GM23338 (cell line): ENCODE measurements at regions not wholly inside any gene's neighbourhood (a gene's known extent, or its start where the extent isn't known, plus 50 kb on each side); places are given as distances from the start of the nearest gene placed in this dataset.

ENCODE experiments used
- ATAC-seq: fragments of 200-7000 bp; cut with Tn5 transposase; 3 replicates; pipeline ENCODE4 v1.9.1; 2020
- DNase-seq: peaks from one replicate; pipeline ENCODE4 v3.0.0-alpha.2; 2015; ENCODE audit warnings: low spot score
- H2AFZ ChIP-seq: fragments of 200-600 bp; sonication (generic); 2 replicates; pipeline ENCODE4 v1.8.0; 2016; ENCODE audit warnings: antibody characterized with exemption, mild to moderate bottlenecking, moderate library complexity
- H3F3A ChIP-seq: fragments of 200-600 bp; sonication (generic); replicated peaks from 2 replicates; pipeline ENCODE4 v1.8.0; 2017; ENCODE audit warnings: antibody characterized with exemption, mixed run types, low read depth
- H3K27ac ChIP-seq: fragments of 200-600 bp; sonication (generic); 2 replicates; pipeline ENCODE4 v1.6.1; 2016; ENCODE audit warnings: low read depth
- H3K27me3 ChIP-seq: fragments of 200-600 bp; sonication (generic); 2 replicates; pipeline ENCODE4 v1.8.0; 2016; ENCODE audit warnings: mild to moderate bottlenecking, mixed run types, moderate library complexity; ENCODE audit not compliant: insufficient read depth
- H3K36me3 ChIP-seq: fragments of 200-600 bp; sonication (generic); 2 replicates; pipeline ENCODE4 v1.8.0; 2016; ENCODE audit warnings: mild to moderate bottlenecking; ENCODE audit not compliant: insufficient read depth
- H3K4me1 ChIP-seq: fragments of 200-600 bp; sonication (generic); 2 replicates; pipeline ENCODE4 v1.8.0; 2016; ENCODE audit warnings: mild to moderate bottlenecking, moderate library complexity; ENCODE audit not compliant: insufficient read depth
- H3K4me2 ChIP-seq: fragments of 200-600 bp; sonication (generic); 2 replicates; pipeline ENCODE4 v1.7.1; 2017; ENCODE audit warnings: mixed run types
- H3K4me3 ChIP-seq: fragments of 200-600 bp; sonication (generic); 2 replicates; pipeline ENCODE4 v1.6.1; 2016; ENCODE audit warnings: mixed run types
- H3K79me2 ChIP-seq: fragments of 200-600 bp; sonication (generic); replicated peaks from 2 replicates; pipeline ENCODE4 v1.8.0; 2017; ENCODE audit warnings: mild to moderate bottlenecking; ENCODE audit not compliant: insufficient read depth
- H3K9me2 ChIP-seq: fragments of 200-600 bp; sonication (generic); 2 replicates; pipeline ENCODE4 v1.8.0; 2017; ENCODE audit not compliant: insufficient read depth
- H4K20me1 ChIP-seq: fragments of 200-600 bp; sonication (generic); replicated peaks from 2 replicates; pipeline ENCODE4 v1.8.0; 2017; ENCODE audit warnings: mild to moderate bottlenecking; ENCODE audit not compliant: insufficient read depth
- H3K27ac Mint-ChIP-seq: 2 replicates; pipeline ENCODE4 v1.8.0; 2020; ENCODE audit warnings: inconsistent platforms, mild to moderate bottlenecking, moderate library complexity, mixed read lengths
- H3K27me3 Mint-ChIP-seq: 3 replicates; pipeline ENCODE4 v1.8.0; 2022; ENCODE audit warnings: low read depth, mild to moderate bottlenecking, moderate library complexity, mixed read lengths, inconsistent platforms; ENCODE audit not compliant: insufficient read depth, poor library complexity
- H3K36me3 Mint-ChIP-seq: 3 replicates; pipeline ENCODE4 v1.8.0; 2021; ENCODE audit warnings: low read depth, mild to moderate bottlenecking, inconsistent platforms, moderate library complexity, mixed read lengths
- H3K4me1 Mint-ChIP-seq: 3 replicates; pipeline ENCODE4 v1.8.0; 2020; ENCODE audit warnings: mild to moderate bottlenecking, inconsistent platforms, mixed read lengths
- H3K4me3 Mint-ChIP-seq: 3 replicates; pipeline ENCODE4 v1.8.0; 2021; ENCODE audit warnings: moderate library complexity, mild to moderate bottlenecking, inconsistent platforms, mixed read lengths
- H3K9me3 Mint-ChIP-seq: 3 replicates; pipeline ENCODE4 v1.8.0; 2020; ENCODE audit warnings: moderate library complexity, mild to moderate bottlenecking, inconsistent platforms, mixed read lengths
- CREB1 ChIP-seq: fragments of 250-450 bp; sonication (Bioruptor Pico); IDR thresholded peaks from 2 replicates; pipeline ENCODE4 v1.5.0; 2020; ENCODE audit warnings: low read depth, mild to moderate bottlenecking, moderate library complexity
- CTCF ChIP-seq, 2 experiments: fragments of 200-600 bp in 1 of 2; sonication (generic) in 1 of 2; conservative IDR thresholded peaks; 2 replicates each; pipeline versions ENCODE4 v1.5.1 to v1.6.1; 2016 to 2017; ENCODE audit warnings: antibody characterized with exemption in 2 of 2, low read depth in 2 of 2, mild to moderate bottlenecking in 2 of 2, moderate library complexity in 1 of 2
- ETS1 ChIP-seq: IDR thresholded peaks from 2 replicates; pipeline ENCODE4 v1.6.1; 2016; ENCODE audit warnings: antibody characterized with exemption
- EZH2 ChIP-seq: fragments of 200-600 bp; sonication (generic); IDR thresholded peaks from one replicate; pipeline ENCODE4 v1.8.0; 2017; ENCODE audit warnings: antibody characterized with exemption, mild to moderate bottlenecking, low read depth; ENCODE audit not compliant: unreplicated experiment
- EZH2phosphoT487 ChIP-seq: fragments of 200-600 bp; sonication (generic); IDR thresholded peaks from one replicate; pipeline ENCODE4 v1.8.1; 2018; ENCODE audit warnings: antibody characterized with exemption; ENCODE audit not compliant: unreplicated experiment
- JUNB ChIP-seq: IDR thresholded peaks from one replicate; pipeline ENCODE4 v1.6.1; 2016; ENCODE audit warnings: antibody characterized with exemption; ENCODE audit not compliant: unreplicated experiment
- NANOG ChIP-seq: IDR thresholded peaks from 2 replicates; pipeline ENCODE4 v1.6.1; 2016; ENCODE audit warnings: antibody characterized with exemption, borderline replicate concordance
- POLR2AphosphoS5 ChIP-seq: IDR thresholded peaks from 2 replicates; pipeline ENCODE4 v1.6.1; 2016; ENCODE audit warnings: antibody characterized with exemption, low read depth
- REST ChIP-seq: IDR thresholded peaks from one replicate; pipeline ENCODE4 v1.6.1; 2018; ENCODE audit warnings: antibody characterized with exemption; ENCODE audit not compliant: unreplicated experiment
- STAT1 ChIP-seq: IDR thresholded peaks from one replicate; pipeline ENCODE4 v1.6.1; 2016; ENCODE audit warnings: antibody characterized with exemption; ENCODE audit not compliant: unreplicated experiment
- ZNF114 ChIP-seq: fragments of 250-450 bp; sonication (Bioruptor Pico); IDR thresholded peaks from 2 replicates; pipeline ENCODE4 v1.5.0; 2020; ENCODE audit warnings: mild to moderate bottlenecking, moderate library complexity
- TF ChIP-seq, protein P1 (sequence below): fragments of 250-450 bp; sonication (Bioruptor Pico); IDR thresholded peaks from 2 replicates; pipeline ENCODE4 v1.5.0; 2020; ENCODE audit warnings: mild to moderate bottlenecking, moderate library complexity

GRCh38 chr13:110817143-110817542 is 97.7 kb downstream of the ANKRD10 start (continued):
- TF ChIP-seq EZH2phosphoT487 (no peak), ZNF114 (CRISPR knock-in tag) (no peak), CREB1 (CRISPR knock-in tag) (no peak), CTCF (conservative IDR thresholded peaks at IDR 0.05; ENCODE audit: low read depth in 2 of 2) (no peak), POLR2AphosphoS5 (no peak)

GRCh38 chr13:110818747-110819146 is 96.1 kb downstream of the ANKRD10 start:
- ATAC-seq, result no peak
- Histone ChIP-seq H3K9me2 (no peaks in the 10 kb centered on the region), H3K27me3 (no peaks in the 10 kb centered on the region), H3K4me3 (no peak overlapping the region), H3K36me3 (no peaks in the 10 kb centered on the region; the same call in 1 of the 2 replicates), H3K4me2 (0 out of 2 replicates have a peak overlapping the region, but pooled peaks have one; percentile 61), H2AFZ (peak overlapping the region; percentile 98), H3K4me1 (no peaks in the 10 kb centered on the region; the same call in 1 of the 2 replicates), H3K79me2 (no peaks in the 10 kb centered on the region), H3F3A (no peaks in the 10 kb centered on the region), H3K27ac (no peak overlapping the region), H4K20me1 (no peaks in the 10 kb centered on the region)
- Mint-ChIP-seq H3K36me3 (no peaks in the 10 kb centered on the region; the same call in 2 of the 3 replicates), H3K27me3 (peaks cover 9% of the 10 kb centered on the region), H3K9me3 (no peaks in the 10 kb centered on the region; the same call in 2 of the 3 replicates), H3K4me1 (peaks cover 22% of the 10 kb centered on the region), H3K27ac (no peak overlapping the region), H3K4me3 (no peak overlapping the region)
- DNase-seq, result no peak
- TF ChIP-seq CREB1 (CRISPR knock-in tag) (no peak), ETS1 (no peak), REST (no peak), STAT1 (no peak), NANOG (no peak), ZNF114 (CRISPR knock-in tag) (no peak), JUNB (no peak), EZH2 (no peak), POLR2AphosphoS5 (no peak), EZH2phosphoT487 (no peak)
- TF ChIP-seq, protein P1, sequence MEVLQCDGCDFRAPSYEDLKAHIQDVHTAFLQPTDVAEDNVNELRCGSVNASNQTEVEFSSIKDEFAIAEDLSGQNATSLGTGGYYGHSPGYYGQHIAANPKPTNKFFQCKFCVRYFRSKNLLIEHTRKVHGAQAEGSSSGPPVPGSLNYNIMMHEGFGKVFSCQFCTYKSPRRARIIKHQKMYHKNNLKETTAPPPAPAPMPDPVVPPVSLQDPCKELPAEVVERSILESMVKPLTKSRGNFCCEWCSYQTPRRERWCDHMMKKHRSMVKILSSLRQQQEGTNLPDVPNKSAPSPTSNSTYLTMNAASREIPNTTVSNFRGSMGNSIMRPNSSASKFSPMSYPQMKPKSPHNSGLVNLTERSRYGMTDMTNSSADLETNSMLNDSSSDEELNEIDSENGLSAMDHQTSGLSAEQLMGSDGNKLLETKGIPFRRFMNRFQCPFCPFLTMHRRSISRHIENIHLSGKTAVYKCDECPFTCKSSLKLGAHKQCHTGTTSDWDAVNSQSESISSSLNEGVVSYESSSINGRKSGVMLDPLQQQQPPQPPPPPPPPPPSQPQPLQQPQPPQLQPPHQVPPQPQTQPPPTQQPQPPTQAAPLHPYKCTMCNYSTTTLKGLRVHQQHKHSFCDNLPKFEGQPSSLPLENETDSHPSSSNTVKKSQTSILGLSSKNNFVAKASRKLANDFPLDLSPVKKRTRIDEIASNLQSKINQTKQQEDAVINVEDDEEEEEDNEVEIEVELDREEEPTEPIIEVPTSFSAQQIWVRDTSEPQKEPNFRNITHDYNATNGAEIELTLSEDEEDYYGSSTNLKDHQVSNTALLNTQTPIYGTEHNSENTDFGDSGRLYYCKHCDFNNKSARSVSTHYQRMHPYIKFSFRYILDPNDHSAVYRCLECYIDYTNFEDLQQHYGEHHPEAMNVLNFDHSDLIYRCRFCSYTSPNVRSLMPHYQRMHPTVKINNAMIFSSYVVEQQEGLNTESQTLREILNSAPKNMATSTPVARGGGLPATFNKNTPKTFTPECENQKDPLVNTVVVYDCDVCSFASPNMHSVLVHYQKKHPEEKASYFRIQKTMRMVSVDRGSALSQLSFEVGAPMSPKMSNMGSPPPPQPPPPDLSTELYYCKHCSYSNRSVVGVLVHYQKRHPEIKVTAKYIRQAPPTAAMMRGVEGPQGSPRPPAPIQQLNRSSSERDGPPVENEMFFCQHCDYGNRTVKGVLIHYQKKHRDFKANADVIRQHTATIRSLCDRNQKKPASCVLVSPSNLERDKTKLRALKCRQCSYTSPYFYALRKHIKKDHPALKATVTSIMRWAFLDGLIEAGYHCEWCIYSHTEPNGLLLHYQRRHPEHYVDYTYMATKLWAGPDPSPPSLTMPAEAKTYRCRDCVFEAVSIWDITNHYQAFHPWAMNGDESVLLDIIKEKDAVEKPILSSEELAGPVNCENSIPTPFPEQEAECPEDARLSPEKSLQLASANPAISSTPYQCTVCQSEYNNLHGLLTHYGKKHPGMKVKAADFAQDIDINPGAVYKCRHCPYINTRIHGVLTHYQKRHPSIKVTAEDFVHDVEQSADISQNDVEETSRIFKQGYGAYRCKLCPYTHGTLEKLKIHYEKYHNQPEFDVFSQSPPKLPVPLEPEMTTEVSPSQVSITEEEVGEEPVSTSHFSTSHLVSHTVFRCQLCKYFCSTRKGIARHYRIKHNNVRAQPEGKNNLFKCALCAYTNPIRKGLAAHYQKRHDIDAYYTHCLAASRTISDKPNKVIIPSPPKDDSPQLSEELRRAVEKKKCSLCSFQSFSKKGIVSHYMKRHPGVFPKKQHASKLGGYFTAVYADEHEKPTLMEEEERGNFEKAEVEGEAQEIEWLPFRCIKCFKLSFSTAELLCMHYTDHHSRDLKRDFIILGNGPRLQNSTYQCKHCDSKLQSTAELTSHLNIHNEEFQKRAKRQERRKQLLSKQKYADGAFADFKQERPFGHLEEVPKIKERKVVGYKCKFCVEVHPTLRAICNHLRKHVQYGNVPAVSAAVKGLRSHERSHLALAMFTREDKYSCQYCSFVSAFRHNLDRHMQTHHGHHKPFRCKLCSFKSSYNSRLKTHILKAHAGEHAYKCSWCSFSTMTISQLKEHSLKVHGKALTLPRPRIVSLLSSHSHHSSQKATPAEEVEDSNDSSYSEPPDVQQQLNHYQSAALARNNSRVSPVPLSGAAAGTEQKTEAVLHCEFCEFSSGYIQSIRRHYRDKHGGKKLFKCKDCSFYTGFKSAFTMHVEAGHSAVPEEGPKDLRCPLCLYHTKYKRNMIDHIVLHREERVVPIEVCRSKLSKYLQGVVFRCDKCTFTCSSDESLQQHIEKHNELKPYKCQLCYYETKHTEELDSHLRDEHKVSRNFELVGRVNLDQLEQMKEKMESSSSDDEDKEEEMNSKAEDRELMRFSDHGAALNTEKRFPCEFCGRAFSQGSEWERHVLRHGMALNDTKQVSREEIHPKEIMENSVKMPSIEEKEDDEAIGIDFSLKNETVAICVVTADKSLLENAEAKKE (CRISPR knock-in tag), result no peak
